A673 (cell line): ENCODE measurements at regions not wholly inside any gene's neighbourhood (a gene's known extent, or its start where the extent isn't known, plus 50 kb on each side); places are given as distances from the start of the nearest gene placed in this dataset.

Experiments
- BruUV-seq: library from RNA; stranded (reverse); fragments of 400-500 nt; replicated peaks from 2 replicates; lab custom pipeline; 2021; lab: Mats Ljungman, UMichigan
- CTCF ChIA-PET: fragments of 300-600 bp; sonication (Branson Sonifier 250); formaldehyde crosslinking; loops from one replicate; lab custom pipeline; 2022; ENCODE audit warnings: antibody characterized with exemption; lab: Charles Lee
- POLR2A ChIA-PET: fragments of 300-600 bp; sonication (Branson Sonifier 250); formaldehyde crosslinking; loops from one replicate; lab custom pipeline; 2022; ENCODE audit warnings: antibody characterized with exemption; ENCODE audit not compliant: low non-redundant PET; lab: Charles Lee
- DNase-seq: peaks from one replicate; pipeline ENCODE4 v3.0.0-alpha.2; 2015; ENCODE audit warnings: low spot score
- H3K27ac ChIP-seq: fragments of 200-600 bp; sonication (generic); 2 replicates; pipeline ENCODE4 v1.5.1; 2016; ENCODE audit warnings: mixed run types, low read depth, mild to moderate bottlenecking, mixed read lengths, antibody characterized with exemption, low read length; ENCODE audit not compliant: poor library complexity, severe bottlenecking
- H3K27me3 ChIP-seq: fragments of 200-600 bp; sonication (generic); replicated peaks from 2 replicates; pipeline ENCODE4 v1.6.1; 2017; ENCODE audit warnings: mixed run types, low read depth, mild to moderate bottlenecking, mixed read lengths, antibody characterized with exemption, low read length; ENCODE audit not compliant: insufficient read depth, poor library complexity
- H3K36me3 ChIP-seq: fragments of 200-600 bp; sonication (generic); 2 replicates; pipeline ENCODE4 v1.6.1; 2016; ENCODE audit warnings: mixed run types, mild to moderate bottlenecking, mixed read lengths, antibody characterized with exemption, low read length; ENCODE audit not compliant: insufficient read depth, poor library complexity, severe bottlenecking
- H3K4me1 ChIP-seq: fragments of 200-600 bp; sonication (generic); 2 replicates; pipeline ENCODE4 v1.6.1; 2017; ENCODE audit warnings: mixed run types, mild to moderate bottlenecking, mixed read lengths, antibody characterized with exemption, low read length; ENCODE audit not compliant: insufficient read depth, poor library complexity, severe bottlenecking
- H3K4me3 ChIP-seq: fragments of 200-600 bp; sonication (generic); 2 replicates; pipeline ENCODE4 v1.5.1; 2016; ENCODE audit warnings: low read depth, mixed run types, mild to moderate bottlenecking, mixed read lengths, low read length; ENCODE audit not compliant: poor library complexity, severe bottlenecking
- H3K9me3 ChIP-seq: fragments of 200-600 bp; sonication (generic); 2 replicates; pipeline ENCODE4 v1.6.1; 2016; ENCODE audit warnings: mixed run types, low read depth, mild to moderate bottlenecking, mixed read lengths, antibody characterized with exemption, low read length; ENCODE audit not compliant: poor library complexity, severe bottlenecking
- EZH2 ChIP-seq: fragments of 200-600 bp; sonication (generic); IDR thresholded peaks from 2 replicates; pipeline ENCODE4 v1.6.1; 2017; ENCODE audit warnings: borderline replicate concordance, low read depth, mild to moderate bottlenecking, mixed read lengths, antibody characterized with exemption, low read length; ENCODE audit not compliant: poor library complexity, severe bottlenecking
- intact Hi-C: fragments of 100-400 bp; cut with micrococcal nuclease; formaldehyde crosslinking; loops from one replicate; pipeline ENCODE4 v1.10.0; 2022; ENCODE audit not compliant: unreplicated experiment
- TF ChIP-seq, protein P1 (sequence below): fragments of 300-800, 200-600 bp; sonication (generic); conservative IDR thresholded peaks from 2 replicates; pipeline ENCODE4 v1.5.1; 2017; ENCODE audit warnings: low read depth, mild to moderate bottlenecking, antibody characterized with exemption, low read length, moderate library complexity, mixed read lengths

GRCh38 chr11:41579546-41579945, 120.1 kb upstream of the LRRC4C start:
- Histone ChIP-seq H3K9me3 (peaks cover 8% of the 10 kb centered on the region), H3K36me3 (no peaks in the 10 kb centered on the region), H3K27me3 (no peaks in the 10 kb centered on the region), H3K27ac (no peak overlapping the region), H3K4me3 (no peak overlapping the region), H3K4me1 (no peaks in the 10 kb centered on the region)
- intact Hi-C loops = no loop called here
- POLR2A ChIA-PET = no interaction called here
- no TSS peak for BruUV-seq
- CTCF ChIA-PET = no interaction called here
- TF ChIP-seq, protein P1, sequence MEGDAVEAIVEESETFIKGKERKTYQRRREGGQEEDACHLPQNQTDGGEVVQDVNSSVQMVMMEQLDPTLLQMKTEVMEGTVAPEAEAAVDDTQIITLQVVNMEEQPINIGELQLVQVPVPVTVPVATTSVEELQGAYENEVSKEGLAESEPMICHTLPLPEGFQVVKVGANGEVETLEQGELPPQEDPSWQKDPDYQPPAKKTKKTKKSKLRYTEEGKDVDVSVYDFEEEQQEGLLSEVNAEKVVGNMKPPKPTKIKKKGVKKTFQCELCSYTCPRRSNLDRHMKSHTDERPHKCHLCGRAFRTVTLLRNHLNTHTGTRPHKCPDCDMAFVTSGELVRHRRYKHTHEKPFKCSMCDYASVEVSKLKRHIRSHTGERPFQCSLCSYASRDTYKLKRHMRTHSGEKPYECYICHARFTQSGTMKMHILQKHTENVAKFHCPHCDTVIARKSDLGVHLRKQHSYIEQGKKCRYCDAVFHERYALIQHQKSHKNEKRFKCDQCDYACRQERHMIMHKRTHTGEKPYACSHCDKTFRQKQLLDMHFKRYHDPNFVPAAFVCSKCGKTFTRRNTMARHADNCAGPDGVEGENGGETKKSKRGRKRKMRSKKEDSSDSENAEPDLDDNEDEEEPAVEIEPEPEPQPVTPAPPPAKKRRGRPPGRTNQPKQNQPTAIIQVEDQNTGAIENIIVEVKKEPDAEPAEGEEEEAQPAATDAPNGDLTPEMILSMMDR = no peak
- TF ChIP-seq EZH2 = no peak
- DNase-seq = no peak

- intact Hi-C loops = no loop called here
- BruUV-seq = no TSS peak
- Histone ChIP-seq H3K4me3 (no peak overlapping the region), H3K4me1 (no peaks in the 10 kb centered on the region), H3K27me3 (no peaks in the 10 kb centered on the region), H3K9me3 (peaks cover 2% of the 10 kb centered on the region), H3K36me3 (no peaks in the 10 kb centered on the region), H3K27ac (no peak overlapping the region)
- DNase-seq = no peak
- CTCF ChIA-PET = no interaction called here
- POLR2A ChIA-PET = no interaction called here
- TF ChIP-seq, protein P1 = no peak
These were observed 150.1 kb upstream of the LRRC4C start for GRCh38 chr11:41609511-41609910.

GRCh38 chr11:41612415-41612814, 153.0 kb upstream of the LRRC4C start:
- Histone ChIP-seq H3K4me1 (no peaks in the 10 kb centered on the region), H3K36me3 (no peaks in the 10 kb centered on the region), H3K4me3 (no peak overlapping the region), H3K9me3 (peaks cover 15% of the 10 kb centered on the region), H3K27me3 (no peaks in the 10 kb centered on the region), H3K27ac (no peak overlapping the region)
- ChIA-PET CTCF (no interaction called here), POLR2A (no interaction called here)
- no TSS peak for BruUV-seq
- peak; percentile 13 for DNase-seq
- intact Hi-C loops = loop anchor here (5.0 kb wide), 1 partner anchor 150 kb away; no protein-coding TSS in a partner anchor
- no peak for TF ChIP-seq EZH2
- TF ChIP-seq, protein P1 = peak; percentile 42
